HG03460 (cell line): ENCODE measurements at regions not wholly inside any gene's neighbourhood (a gene's known extent, or its start where the extent isn't known, plus 50 kb on each side); places are given as distances from the start of the nearest gene placed in this dataset.
"Not testable (repeated sequence)": the region's sequence is repeated elsewhere in the genome, so short reads cannot be mapped to it uniquely, and the experiment has no call there.

Experiments
- ATAC-seq: cut with Tn5 transposase; IDR thresholded peaks from one replicate; pipeline ENCODE4 v1.9.1; 2021; ENCODE audit not compliant: unreplicated experiment

- no peak for ATAC-seq
Measured at GRCh38 chr12:59365133-59365532, 230.7 kb upstream of the SLC16A7 start.

- no peak for ATAC-seq
Measured at GRCh38 chr12:59357811-59358210, 238.0 kb upstream of the SLC16A7 start.

- not testable (repeated sequence) for ATAC-seq
Measured at GRCh38 chr12:59346248-59346647, 249.6 kb upstream of the SLC16A7 start.

- ATAC-seq: no peak
Measured at GRCh38 chr12:59345406-59345805, 250.4 kb upstream of the SLC16A7 start.

GRCh38 chr12:59344224-59344623 is 251.6 kb upstream of the SLC16A7 start:
- ATAC-seq: no peak

GRCh38 chr12:59329462-59329861 is 266.4 kb upstream of the SLC16A7 start:
- ATAC-seq: no peak

GRCh38 chr12:59328395-59329075 is 267.3 kb upstream of the SLC16A7 start:
- not testable (repeated sequence) for ATAC-seq

- ATAC-seq: not testable (repeated sequence)
Measured at GRCh38 chr12:59326457-59326856, 269.4 kb upstream of the SLC16A7 start.

GRCh38 chr12:59322473-59322872 is 273.4 kb upstream of the SLC16A7 start:
- no peak for ATAC-seq

- ATAC-seq: no peak
Measured at GRCh38 chr12:59321278-59321677, 274.6 kb upstream of the SLC16A7 start.

GRCh38 chr12:59320112-59320511 is 275.7 kb upstream of the SLC16A7 start:
- no peak for ATAC-seq

- no peak for ATAC-seq
Measured at GRCh38 chr12:59318940-59319339, 276.9 kb upstream of the SLC16A7 start.

- no peak for ATAC-seq
Measured at GRCh38 chr12:59317598-59317997, 278.2 kb upstream of the SLC16A7 start.

GRCh38 chr12:59316938-59317337 is 278.9 kb upstream of the SLC16A7 start:
- ATAC-seq: no peak

- ATAC-seq: not testable (repeated sequence)
Measured at GRCh38 chr12:59316354-59316753, 279.5 kb upstream of the SLC16A7 start.

- ATAC-seq: no peak
Measured at GRCh38 chr12:59314209-59314608, 281.6 kb upstream of the SLC16A7 start.

GRCh38 chr12:59304077-59304721 is 291.6 kb upstream of the SLC16A7 start:
- ATAC-seq: no peak

GRCh38 chr12:59298296-59298695 is 297.5 kb upstream of the SLC16A7 start:
- no peak for ATAC-seq

- ATAC-seq: no peak
Measured at GRCh38 chr12:59294221-59294620, 301.6 kb upstream of the SLC16A7 start.

GRCh38 chr12:59282999-59283398 is 312.8 kb upstream of the SLC16A7 start:
- no peak for ATAC-seq

GRCh38 chr12:59273561-59273960 is 322.3 kb upstream of the SLC16A7 start:
- ATAC-seq: not testable (repeated sequence)

- no peak for ATAC-seq
Measured at GRCh38 chr12:59268295-59268809, 327.5 kb upstream of the SLC16A7 start.
